Uterus (tissue), 3 donors: ENCODE measurements at regions not wholly inside any gene's neighbourhood (a gene's known extent, or its start where the extent isn't known, plus 50 kb on each side); places are given as distances from the start of the nearest gene placed in this dataset.

ENCODE experiments used
- DNase-seq, 2 donors: peaks; one replicate each; pipeline ENCODE4 v3.0.0-alpha.2; 2019 to 2020
- H3K27ac ChIP-seq, 2 donors: fragments of 200-600 bp; sonication (generic); 1 replicate in 1 of 2; 2 replicates in 1 of 2; pipeline ENCODE4 v1.5.1; 2016 to 2018
- H3K27me3 ChIP-seq, 2 donors: fragments of 200-600 bp; sonication (generic); one replicate each; pipeline ENCODE4 v1.5.1; 2018 to 2019; ENCODE audit warnings: control low read depth in 1 of 2
- H3K36me3 ChIP-seq, 2 donors: fragments of 200-600 bp; sonication (generic); one replicate each; pipeline ENCODE4 v1.5.1; 2019; ENCODE audit warnings: control low read depth in 1 of 2
- H3K4me1 ChIP-seq, 2 donors: fragments of 200-600 bp; sonication (generic); one replicate each; pipeline ENCODE4 v1.5.1; 2018 to 2019; ENCODE audit warnings: control low read depth in 1 of 2
- H3K4me3 ChIP-seq, 2 donors: fragments of 200-600 bp; sonication (generic); 1 replicate in 1 of 2; 2 replicates in 1 of 2; pipeline ENCODE4 v1.5.1; 2018 to 2019; ENCODE audit warnings: mild to moderate bottlenecking in 1 of 2
- H3K9me3 ChIP-seq, 2 donors: fragments of 200-600 bp; sonication (generic); one replicate each; pipeline ENCODE4 v1.5.1; 2019; ENCODE audit warnings: control low read depth in 1 of 2
- CTCF ChIP-seq, 4 experiments: fragments of 200-600 bp in 2 of 4; fragments of 450-650 bp in 2 of 4; sonication (generic) in 2 of 4; IDR thresholded peaks; one replicate each; pipeline ENCODE4 v1.5.1; 2016 to 2019; ENCODE audit warnings: antibody characterized with exemption in 4 of 4, mild to moderate bottlenecking in 2 of 4, moderate library complexity in 1 of 4
- POLR2A ChIP-seq, 2 donors: fragments of 450-650 bp; IDR thresholded peaks; one replicate each; pipeline ENCODE4 v1.6.1; 2016; ENCODE audit warnings: antibody characterized with exemption in 2 of 2, mild to moderate bottlenecking in 1 of 2, moderate library complexity in 1 of 2
- intact Hi-C: fragments of 100-400 bp; cut with DNase I; formaldehyde crosslinking; loops from one replicate; pipeline ENCODE4 v1.15.1; 2023; ENCODE audit warnings: low total_unique reads
- donor health status: DM: yes; HTN: yes; CAD: no.

- H3K9me3 ChIP-seq = no peaks in the 10 kb centered on the region
- no peaks in the 10 kb centered on the region for H3K36me3 ChIP-seq
- intact Hi-C loops = no loop called here
- H3K4me1 ChIP-seq = no peaks in the 10 kb centered on the region
- H3K4me3 ChIP-seq = no peak overlapping the region
- DNase-seq = no peak
- TF ChIP-seq CTCF (IDR thresholded peaks at IDR 0.05) = no peak
- no peak for TF ChIP-seq POLR2A (IDR thresholded peaks at IDR 0.05)
- no peak overlapping the region for H3K27ac ChIP-seq
- H3K27me3 ChIP-seq = no peaks in the 10 kb centered on the region
Measured at GRCh38 chr9:1267581-1267980, 217.4 kb downstream of the DMRT2 start.

- H3K4me1 ChIP-seq = no peaks in the 10 kb centered on the region
- no peaks in the 10 kb centered on the region for H3K9me3 ChIP-seq
- H3K27ac ChIP-seq = no peak overlapping the region
- H3K4me3 ChIP-seq = no peak overlapping the region
- H3K27me3 ChIP-seq = no peaks in the 10 kb centered on the region
- TF ChIP-seq POLR2A (IDR thresholded peaks at IDR 0.05) (no peak), CTCF (IDR thresholded peaks at IDR 0.05) (no peak)
- DNase-seq = no peak
- intact Hi-C loops = no loop called here
- H3K36me3 ChIP-seq = no peaks in the 10 kb centered on the region
Measured at GRCh38 chr9:1269533-1270315, 219.6 kb downstream of the DMRT2 start.

GRCh38 chr9:1271367-1271766 is 221.2 kb downstream of the DMRT2 start:
- DNase-seq = no peak
- TF ChIP-seq CTCF (IDR thresholded peaks at IDR 0.05) (no peak), POLR2A (IDR thresholded peaks at IDR 0.05) (no peak)

GRCh38 chr9:1271786-1272185 is 221.6 kb downstream of the DMRT2 start:
- Histone ChIP-seq H3K27ac (no peak overlapping the region), H3K9me3 (no peaks in the 10 kb centered on the region), H3K27me3 (no peaks in the 10 kb centered on the region), H3K4me1 (no peaks in the 10 kb centered on the region), H3K4me3 (no peak overlapping the region), H3K36me3 (no peaks in the 10 kb centered on the region)
- intact Hi-C loops = no loop called here
- DNase-seq = no peak
- no peak for TF ChIP-seq POLR2A (IDR thresholded peaks at IDR 0.05)
- no peak for TF ChIP-seq CTCF (IDR thresholded peaks at IDR 0.05)

More at GRCh38 chr9:1271367-1271766, 221.2 kb downstream of the DMRT2 start:
- Histone ChIP-seq H3K9me3 (no peaks in the 10 kb centered on the region), H3K27ac (no peak overlapping the region), H3K4me3 (no peak overlapping the region), H3K27me3 (no peaks in the 10 kb centered on the region), H3K4me1 (no peaks in the 10 kb centered on the region), H3K36me3 (no peaks in the 10 kb centered on the region)
- intact Hi-C loops = no loop called here

GRCh38 chr9:1272488-1272887 is 222.3 kb downstream of the DMRT2 start:
- Histone ChIP-seq H3K36me3 (no peaks in the 10 kb centered on the region), H3K27ac (no peak overlapping the region), H3K9me3 (no peaks in the 10 kb centered on the region), H3K4me3 (no peak overlapping the region), H3K4me1 (no peaks in the 10 kb centered on the region), H3K27me3 (no peaks in the 10 kb centered on the region)
- TF ChIP-seq CTCF (IDR thresholded peaks at IDR 0.05) (no peak), POLR2A (IDR thresholded peaks at IDR 0.05) (no peak)
- intact Hi-C loops = no loop called here
- no peak for DNase-seq
